Inferior parietal cortex (tissue), 1 donor: ENCODE measurements at regions not wholly inside any gene's neighbourhood (a gene's known extent, or its start where the extent isn't known, plus 50 kb on each side); places are given as distances from the start of the nearest gene placed in this dataset.

ENCODE experiments used
- DNase-seq: peaks from one replicate; pipeline ENCODE4 v3.0.0-alpha.2; 2016; ENCODE audit errors: extremely low spot score

DNA sequence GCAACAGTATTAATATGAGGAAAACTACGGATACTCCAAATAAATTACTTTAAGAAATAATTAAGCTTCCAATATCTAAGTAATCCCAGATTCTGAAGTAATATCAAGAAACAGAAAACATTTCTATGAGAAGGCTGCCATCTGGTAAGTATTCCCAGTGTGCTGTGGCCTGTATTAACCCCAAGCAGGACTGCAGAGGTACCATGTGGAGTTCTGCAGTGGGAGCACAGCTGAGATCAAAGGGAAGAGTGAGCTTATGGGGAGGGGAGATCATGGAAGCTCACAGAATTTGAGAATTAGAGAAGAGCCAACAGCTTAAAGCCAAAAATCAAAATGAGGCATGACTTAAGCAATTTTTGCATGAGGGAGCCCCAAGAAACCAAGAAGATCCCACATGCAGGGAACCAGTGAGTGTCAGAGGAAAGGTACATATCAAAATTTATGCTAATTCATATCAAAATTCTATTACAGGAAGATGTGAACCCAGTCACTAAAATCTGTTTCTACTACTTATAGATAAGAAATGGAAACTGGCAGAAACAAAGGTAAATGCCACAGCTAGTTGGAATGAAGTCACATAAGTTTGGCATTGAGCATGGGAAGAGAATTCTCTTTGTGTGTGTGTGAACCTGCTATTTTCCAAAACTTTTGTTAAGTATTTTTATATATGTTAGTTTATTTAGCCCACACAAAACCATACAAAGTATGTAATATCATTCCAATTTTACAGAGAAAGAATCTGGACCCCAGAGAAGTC is 62.6 kb upstream of the KITLG start:
- no peak for DNase-seq

DNA sequence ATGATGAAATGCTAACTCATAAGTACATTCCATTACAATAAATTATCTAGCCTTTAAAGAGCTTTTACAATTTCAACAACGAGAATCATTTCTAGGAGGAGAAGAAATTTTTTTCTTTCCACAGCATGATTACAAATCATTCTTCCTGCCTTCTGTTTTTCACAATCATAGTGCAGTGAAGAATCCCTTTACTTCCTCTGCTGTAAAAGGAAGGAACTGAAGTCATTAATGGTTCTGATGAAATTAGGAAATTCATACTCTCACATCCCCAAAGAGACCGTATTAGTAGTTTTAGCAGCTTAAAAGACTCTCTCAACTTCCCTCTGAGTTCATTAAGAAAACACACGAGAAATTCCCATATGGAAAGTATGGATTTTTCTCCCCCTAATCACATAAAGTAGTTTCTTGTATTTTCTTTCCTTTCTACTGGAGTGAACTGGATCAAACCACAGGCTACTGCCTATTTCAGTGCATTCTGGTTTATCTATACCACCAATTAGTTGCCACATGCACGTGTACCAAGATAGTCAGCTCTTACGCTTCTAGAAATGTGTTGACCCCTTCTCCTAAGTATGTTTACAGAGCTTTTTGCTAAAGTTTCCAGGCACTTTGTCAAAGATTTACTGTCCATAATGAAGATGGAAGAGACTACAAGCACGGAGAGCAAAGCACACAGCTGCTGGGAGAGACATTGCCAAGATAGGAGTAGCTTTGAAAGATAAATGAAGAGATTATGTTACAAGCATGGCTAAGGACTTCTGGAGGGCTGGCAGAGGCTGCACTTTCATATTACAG is 58.9 kb upstream of the KITLG start:
- DNase-seq = no peak

DNA sequence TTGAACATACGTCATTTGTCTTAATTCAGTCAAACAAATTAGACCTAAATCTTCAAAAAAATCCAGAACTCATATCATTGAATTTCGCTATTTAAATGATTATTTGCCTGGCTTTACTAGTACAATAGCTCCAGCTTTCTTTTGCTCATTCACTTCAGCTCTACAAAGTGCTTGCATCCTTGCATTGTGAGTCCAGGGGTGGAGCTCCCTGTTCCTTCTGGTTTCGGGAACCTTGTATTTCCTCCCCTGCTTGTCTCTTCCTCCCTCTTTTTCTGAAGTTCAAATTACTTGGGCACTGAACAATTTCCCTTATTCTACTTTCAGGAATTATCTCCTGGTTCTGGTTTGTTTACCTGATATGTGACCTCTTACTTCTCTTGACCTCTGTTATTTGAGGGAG is 58.1 kb upstream of the KITLG start:
- DNase-seq = no peak

DNA sequence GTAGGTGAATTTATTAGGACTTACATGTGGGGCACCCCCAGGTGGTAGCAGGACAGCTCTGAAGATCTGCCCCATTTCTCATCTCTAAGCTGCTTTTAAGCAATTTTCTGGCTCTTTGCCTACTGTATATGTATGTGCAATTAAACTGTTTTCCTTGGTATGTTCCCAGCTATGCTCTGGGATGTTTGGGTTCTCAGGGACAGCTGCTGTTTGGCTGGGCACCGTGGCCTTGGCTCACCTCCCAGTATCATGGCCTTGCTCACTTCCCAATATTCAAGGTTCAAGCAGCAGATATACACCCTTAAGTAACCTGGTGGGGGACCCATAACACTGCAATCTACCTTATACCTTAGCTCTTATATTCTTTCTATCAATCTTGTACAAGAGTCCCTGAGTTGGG is 53.7 kb upstream of the KITLG start:
- DNase-seq = no peak

DNA sequence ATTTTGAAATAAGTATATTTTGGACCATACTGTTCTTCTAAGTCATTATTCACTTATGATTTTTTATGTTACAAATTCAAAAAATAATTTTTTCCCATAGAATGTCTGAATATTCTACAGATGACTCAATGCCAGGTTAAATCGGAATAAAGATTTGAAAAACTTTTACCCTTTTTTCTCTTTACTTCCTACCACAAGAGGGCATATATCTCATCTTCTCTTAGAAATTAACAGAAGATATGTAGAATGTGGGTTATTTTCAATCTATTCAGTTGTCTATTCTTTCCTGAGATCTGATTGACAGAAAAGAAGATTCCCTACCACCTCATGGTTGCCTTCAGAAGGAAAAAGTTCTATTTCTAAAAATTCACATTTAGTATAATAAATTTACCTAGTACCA is 53.0 kb upstream of the KITLG start:
- DNase-seq = no peak

DNA sequence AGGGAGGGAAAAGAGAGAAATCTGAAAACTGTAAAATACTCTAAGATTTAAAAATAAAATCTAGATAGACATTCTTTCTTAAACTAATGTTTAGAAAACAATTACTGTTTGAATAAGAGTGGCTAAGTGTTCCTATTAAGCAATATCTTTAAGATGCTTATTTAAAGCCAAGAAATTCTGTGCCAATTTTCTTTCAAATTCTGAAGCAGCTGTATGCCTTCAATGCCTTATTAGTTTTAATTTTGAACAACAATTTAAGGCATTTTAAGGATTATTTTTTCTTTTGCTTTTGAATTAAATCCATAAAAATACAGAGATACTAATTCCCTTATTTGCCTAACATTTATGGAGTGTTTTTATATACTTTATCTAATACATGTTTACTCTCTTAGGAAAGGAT is 50.3 kb upstream of the KITLG start:
- DNase-seq = no peak
